Type B pancreatic cell (in vitro differentiated cells): ENCODE measurements at regions not wholly inside any gene's neighbourhood (a gene's known extent, or its start where the extent isn't known, plus 50 kb on each side); places are given as distances from the start of the nearest gene placed in this dataset.

Experiments
- DNase-seq: peaks from one replicate; pipeline ENCODE4 v3.0.0; 2021; ENCODE audit warnings: mixed read lengths; ENCODE audit not compliant: unreplicated experiment; ENCODE audit errors: extremely low spot score
- H3K27ac Mint-ChIP-seq: 2 replicates; pipeline ENCODE4 v1.8.0; 2021; ENCODE audit warnings: mild to moderate bottlenecking, mixed read lengths
- H3K27me3 Mint-ChIP-seq: 2 replicates; pipeline ENCODE4 v1.8.0; 2021; ENCODE audit warnings: mixed read lengths
- H3K36me3 Mint-ChIP-seq: 2 replicates; pipeline ENCODE4 v1.8.0; 2021; ENCODE audit warnings: mixed read lengths
- H3K4me1 Mint-ChIP-seq: one replicate; pipeline ENCODE4 v1.8.0; 2021; ENCODE audit warnings: mixed read lengths; ENCODE audit not compliant: unreplicated experiment
- H3K4me3 Mint-ChIP-seq: 2 replicates; pipeline ENCODE4 v1.8.0; 2021; ENCODE audit warnings: mild to moderate bottlenecking, mixed read lengths
- H3K9me3 Mint-ChIP-seq: 2 replicates; pipeline ENCODE4 v1.8.0; 2021; ENCODE audit warnings: mixed read lengths
- CTCF ChIP-seq: fragments of 200-600 bp; sonication (generic); conservative IDR thresholded peaks from 2 replicates; pipeline ENCODE4 v1.5.0; 2021; ENCODE audit warnings: antibody characterized with exemption, mild to moderate bottlenecking

GRCh38 chr9:107112707-107113243 lies 170.3 kb upstream of the RAD23B start:
- Mint-ChIP-seq H3K36me3 (no peaks in the 10 kb centered on the region), H3K9me3 (no peaks in the 10 kb centered on the region), H3K4me3 (no peak overlapping the region), H3K4me1 (peaks cover 6% of the 10 kb centered on the region), H3K27me3 (peaks cover 19% of the 10 kb centered on the region), H3K27ac (no peak overlapping the region)
- TF ChIP-seq CTCF, result no peak
- no peak for DNase-seq

- Mint-ChIP-seq H3K36me3 (no peaks in the 10 kb centered on the region), H3K4me3 (no peak overlapping the region), H3K4me1 (peaks cover 6% of the 10 kb centered on the region), H3K27me3 (no peaks in the 10 kb centered on the region), H3K9me3 (no peaks in the 10 kb centered on the region), H3K27ac (no peak overlapping the region)
- DNase-seq, result no peak
- no peak for TF ChIP-seq CTCF
Observed at GRCh38 chr9:107118863-107119624, 164.0 kb upstream of the RAD23B start.

- Mint-ChIP-seq H3K27me3 (no peaks in the 10 kb centered on the region), H3K9me3 (no peaks in the 10 kb centered on the region), H3K4me3 (no peak overlapping the region), H3K36me3 (no peaks in the 10 kb centered on the region), H3K27ac (no peak overlapping the region), H3K4me1 (peaks cover under 1% of the 10 kb centered on the region)
- no peak for DNase-seq
- no peak for TF ChIP-seq CTCF
Observed at GRCh38 chr9:107119735-107120134, 163.3 kb upstream of the RAD23B start.

DNA sequence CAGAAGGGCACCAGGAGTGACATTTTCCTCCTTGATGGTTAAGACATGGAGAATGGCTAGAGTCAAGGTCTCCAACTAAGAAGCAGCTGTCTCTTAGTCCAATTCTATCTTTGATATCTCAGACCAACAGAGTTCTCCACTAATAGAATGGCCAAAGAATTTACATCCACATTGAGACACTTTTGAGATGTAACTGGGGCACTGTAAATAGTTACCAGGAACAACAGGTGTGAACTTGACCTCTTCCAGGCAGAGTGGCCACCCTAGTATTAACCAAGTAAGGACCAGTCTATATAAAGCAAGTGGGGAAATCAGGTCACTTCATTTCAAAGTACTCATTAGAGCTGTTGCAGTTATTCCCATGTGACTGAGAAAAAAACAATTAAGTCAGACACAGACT lies 159.7 kb upstream of the RAD23B start:
- H3K4me3 Mint-ChIP-seq, result no peak overlapping the region
- H3K27ac Mint-ChIP-seq, result no peak overlapping the region
- H3K9me3 Mint-ChIP-seq, result no peaks in the 10 kb centered on the region
- H3K4me1 Mint-ChIP-seq, result no peaks in the 10 kb centered on the region
- no peaks in the 10 kb centered on the region for H3K36me3 Mint-ChIP-seq
- TF ChIP-seq CTCF, result no peak
- no peak for DNase-seq
- H3K27me3 Mint-ChIP-seq, result peaks cover 3% of the 10 kb centered on the region

DNA sequence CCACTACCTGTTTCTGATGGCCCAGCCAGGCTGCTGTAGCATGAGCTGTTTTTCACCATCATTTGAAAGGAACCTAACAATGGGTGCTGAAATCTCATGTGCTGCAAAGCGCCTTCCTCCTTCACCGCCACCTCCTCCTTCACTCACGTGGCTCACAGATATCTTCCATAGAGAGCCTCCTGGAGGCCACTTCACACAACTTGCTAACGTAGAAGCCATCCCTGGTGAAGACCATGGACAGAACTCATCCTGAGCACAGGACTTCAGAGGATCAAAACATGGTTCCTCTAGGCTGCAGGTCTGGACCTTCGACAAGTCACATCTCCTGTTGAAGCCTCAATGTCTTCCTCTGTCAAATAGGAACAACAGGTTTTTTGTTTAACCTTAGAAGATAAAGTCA lies 155.5 kb upstream of the RAD23B start:
- TF ChIP-seq CTCF, result no peak
- DNase-seq, result no peak
- Mint-ChIP-seq H3K36me3 (no peaks in the 10 kb centered on the region), H3K27ac (no peak overlapping the region), H3K9me3 (no peaks in the 10 kb centered on the region), H3K4me1 (peaks cover 6% of the 10 kb centered on the region), H3K27me3 (peaks cover 3% of the 10 kb centered on the region), H3K4me3 (no peak overlapping the region)
